ENCODE measurements at regions not wholly inside any gene's neighbourhood (a gene's known extent, or its start where the extent isn't known, plus 50 kb on each side); places are given as distances from the start of the nearest gene placed in this dataset.

DNA sequence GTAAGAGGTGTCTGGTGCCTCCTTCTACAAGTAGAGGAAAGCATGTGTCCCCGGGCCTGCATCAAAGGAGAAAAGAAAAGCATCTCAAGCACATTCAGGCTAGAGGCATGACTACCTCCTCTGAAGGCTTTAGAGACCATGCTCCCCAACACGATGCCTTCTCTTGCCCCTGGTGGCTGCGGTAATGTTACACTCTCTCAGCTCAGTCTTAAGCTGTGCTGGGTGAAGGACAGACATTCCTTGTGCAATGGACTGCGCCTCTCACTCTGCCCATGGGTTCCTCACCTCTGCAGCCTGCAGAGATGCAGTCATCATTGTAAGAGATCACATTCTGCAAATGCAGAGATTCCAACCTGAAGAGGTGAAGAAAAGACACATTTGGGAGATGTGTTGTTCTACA, 148.2 kb upstream of the HNRNPA3 start:
- in situ Hi-C loops (cut with HindIII; ENCODE audit: low sequenced_read_pairs), result no loop called here
- no peak overlapping the region for H3K4me3 ChIP-seq (ENCODE audit: low read depth, low read length)
- DNase-seq (ENCODE audit: low read depth), result no peak
- TF ChIP-seq, protein P1, sequence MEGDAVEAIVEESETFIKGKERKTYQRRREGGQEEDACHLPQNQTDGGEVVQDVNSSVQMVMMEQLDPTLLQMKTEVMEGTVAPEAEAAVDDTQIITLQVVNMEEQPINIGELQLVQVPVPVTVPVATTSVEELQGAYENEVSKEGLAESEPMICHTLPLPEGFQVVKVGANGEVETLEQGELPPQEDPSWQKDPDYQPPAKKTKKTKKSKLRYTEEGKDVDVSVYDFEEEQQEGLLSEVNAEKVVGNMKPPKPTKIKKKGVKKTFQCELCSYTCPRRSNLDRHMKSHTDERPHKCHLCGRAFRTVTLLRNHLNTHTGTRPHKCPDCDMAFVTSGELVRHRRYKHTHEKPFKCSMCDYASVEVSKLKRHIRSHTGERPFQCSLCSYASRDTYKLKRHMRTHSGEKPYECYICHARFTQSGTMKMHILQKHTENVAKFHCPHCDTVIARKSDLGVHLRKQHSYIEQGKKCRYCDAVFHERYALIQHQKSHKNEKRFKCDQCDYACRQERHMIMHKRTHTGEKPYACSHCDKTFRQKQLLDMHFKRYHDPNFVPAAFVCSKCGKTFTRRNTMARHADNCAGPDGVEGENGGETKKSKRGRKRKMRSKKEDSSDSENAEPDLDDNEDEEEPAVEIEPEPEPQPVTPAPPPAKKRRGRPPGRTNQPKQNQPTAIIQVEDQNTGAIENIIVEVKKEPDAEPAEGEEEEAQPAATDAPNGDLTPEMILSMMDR (IDR thresholded peaks at IDR 0.05; ENCODE audit: low read depth, low read length, missing control alignments), result no peak

- in situ Hi-C loops (cut with HindIII; ENCODE audit: low sequenced_read_pairs), result no loop called here
- no peak for DNase-seq (ENCODE audit: low read depth)
Measured at GRCh38 chr2:177068967-177069366, 143.6 kb upstream of the HNRNPA3 start.

DNA sequence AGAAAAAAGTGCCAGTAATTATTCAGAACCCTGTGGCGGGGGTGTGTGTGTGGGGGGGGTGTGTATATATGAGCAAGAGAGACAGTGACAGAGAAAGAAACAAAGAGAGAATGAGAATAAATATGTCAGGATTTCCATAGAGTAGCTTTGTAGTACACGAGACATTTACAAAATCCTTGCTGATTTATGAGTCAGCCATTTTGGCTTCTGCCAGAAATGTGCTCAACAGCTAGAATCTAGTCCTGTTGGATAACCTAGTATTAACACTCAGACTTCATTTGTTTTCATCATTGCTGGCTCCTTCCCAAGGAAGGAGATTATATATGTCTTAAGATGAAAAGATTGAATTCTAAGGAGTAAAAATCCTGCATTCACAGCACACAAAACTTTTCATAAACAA, 140.5 kb upstream of the HNRNPA3 start:
- TF ChIP-seq, protein P1 (IDR thresholded peaks at IDR 0.05; ENCODE audit: low read depth, low read length, missing control alignments), result no peak
- in situ Hi-C loops (cut with HindIII; ENCODE audit: low sequenced_read_pairs), result no loop called here
- no peak for DNase-seq (ENCODE audit: low read depth)
- H3K4me3 ChIP-seq (ENCODE audit: low read depth, low read length), result no peak overlapping the region

More at GRCh38 chr2:177068967-177069366, 143.6 kb upstream of the HNRNPA3 start:
- TF ChIP-seq, protein P1 (IDR thresholded peaks at IDR 0.05; ENCODE audit: low read depth, low read length, missing control alignments), result no peak
- H3K4me3 ChIP-seq (ENCODE audit: low read depth, low read length), result no peak overlapping the region

DNA sequence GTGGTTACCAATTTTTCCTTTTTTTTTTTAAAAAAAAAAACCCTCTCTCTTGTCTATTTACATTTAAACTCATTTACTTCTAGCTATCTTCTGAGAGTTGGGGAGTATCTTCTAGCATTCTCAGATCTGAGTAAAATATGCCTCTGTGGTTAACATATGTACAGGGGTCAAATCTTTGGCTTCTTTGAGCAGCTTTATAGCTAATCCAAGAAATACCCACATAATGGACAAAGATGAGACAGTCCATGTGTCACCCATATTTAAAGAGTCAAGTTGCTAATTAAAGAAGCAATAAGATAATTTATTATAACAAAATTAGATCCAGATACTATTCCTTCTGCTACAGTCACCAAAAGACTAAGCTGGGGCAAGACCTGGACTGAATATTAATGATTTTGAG, 139.0 kb upstream of the HNRNPA3 start:
- TF ChIP-seq, protein P1 (IDR thresholded peaks at IDR 0.05; ENCODE audit: low read depth, low read length, missing control alignments), result no peak
- DNase-seq (ENCODE audit: low read depth), result no peak
- no peak overlapping the region for H3K4me3 ChIP-seq (ENCODE audit: low read depth, low read length)
- in situ Hi-C loops (cut with HindIII; ENCODE audit: low sequenced_read_pairs), result no loop called here

- no peak overlapping the region for H3K4me3 ChIP-seq (ENCODE audit: low read depth, low read length)
- no peak for DNase-seq (ENCODE audit: low read depth)
- TF ChIP-seq, protein P1 (IDR thresholded peaks at IDR 0.05; ENCODE audit: low read depth, low read length, missing control alignments), result no peak
- in situ Hi-C loops (cut with HindIII; ENCODE audit: low sequenced_read_pairs), result no loop called here
Measured at GRCh38 chr2:177074099-177074710, 138.4 kb upstream of the HNRNPA3 start.

GRCh38 chr2:177075254-177075653, 137.3 kb upstream of the HNRNPA3 start:
- H3K4me3 ChIP-seq (ENCODE audit: low read depth, low read length), result no peak overlapping the region
- DNase-seq (ENCODE audit: low read depth), result no peak
- TF ChIP-seq, protein P1 (IDR thresholded peaks at IDR 0.05; ENCODE audit: low read depth, low read length, missing control alignments), result no peak
- in situ Hi-C loops (cut with HindIII; ENCODE audit: low sequenced_read_pairs), result no loop called here

Measured in astrocyte of the cerebellum (primary cell).